Endodermal cell (in vitro differentiated cells): ENCODE measurements at regions not wholly inside any gene's neighbourhood (a gene's known extent, or its start where the extent isn't known, plus 50 kb on each side); places are given as distances from the start of the nearest gene placed in this dataset.

ENCODE experiments used
- DNase-seq: peaks from one replicate; pipeline ENCODE4 v3.0.0-alpha.2; 2017
- H3K27ac ChIP-seq: 2 replicates; pipeline ENCODE4 v1.5.1; 2013; ENCODE audit warnings: mild to moderate bottlenecking, low read depth, low read length, moderate library complexity
- H3K27me3 ChIP-seq: 2 replicates; pipeline ENCODE4 v1.6.1; 2013; ENCODE audit warnings: mild to moderate bottlenecking, low read length, moderate library complexity; ENCODE audit not compliant: insufficient read depth, control insufficient read depth, poor library complexity, severe bottlenecking
- H3K36me3 ChIP-seq: 2 replicates; pipeline ENCODE4 v1.7.0; 2013; ENCODE audit warnings: mild to moderate bottlenecking, low read length, moderate library complexity; ENCODE audit not compliant: control insufficient read depth, insufficient read depth
- H3K4me1 ChIP-seq: one replicate; pipeline ENCODE4 v1.7.0; 2013; ENCODE audit warnings: low read length; ENCODE audit not compliant: control insufficient read depth, insufficient read depth
- H3K4me3 ChIP-seq: 2 replicates; pipeline ENCODE4 v1.5.1; 2013; ENCODE audit warnings: mild to moderate bottlenecking, low read length, moderate library complexity
- H3K9ac ChIP-seq: 2 replicates; pipeline ENCODE4 v1.6.1; 2013; ENCODE audit warnings: mild to moderate bottlenecking, low read length, moderate library complexity; ENCODE audit not compliant: poor library complexity, severe bottlenecking; ENCODE audit errors: extremely low read depth
- H3K9me3 ChIP-seq: 2 replicates; pipeline ENCODE4 v1.6.1; 2013; ENCODE audit warnings: mild to moderate bottlenecking, low read length, moderate library complexity; ENCODE audit not compliant: control insufficient read depth
- H3K27ac Mint-ChIP-seq: 2 replicates; pipeline ENCODE4 v1.8.0; 2020; ENCODE audit warnings: mixed read lengths
- H3K27me3 Mint-ChIP-seq: 2 replicates; pipeline ENCODE4 v1.8.0; 2021; ENCODE audit warnings: mild to moderate bottlenecking, mixed read lengths; ENCODE audit not compliant: insufficient read depth
- H3K36me3 Mint-ChIP-seq: 2 replicates; pipeline ENCODE4 v1.8.0; 2020; ENCODE audit warnings: low read depth, mixed read lengths
- H3K4me1 Mint-ChIP-seq: 2 replicates; pipeline ENCODE4 v1.8.0; 2020; ENCODE audit warnings: mixed read lengths
- H3K4me3 Mint-ChIP-seq: 2 replicates; pipeline ENCODE4 v1.8.0; 2020; ENCODE audit warnings: mild to moderate bottlenecking, moderate library complexity, mixed read lengths
- H3K9me3 Mint-ChIP-seq: 2 replicates; pipeline ENCODE4 v1.8.0; 2020; ENCODE audit warnings: mild to moderate bottlenecking, mixed read lengths
- WGBS, 2 experiments: methylation state at CpG; one replicate each; pipeline versions ENCODE4 v1.1.5 to v1.1.7; 2013; ENCODE audit warnings: missing lambda C conversion rate in 2 of 2, mixed read lengths in 1 of 2; ENCODE audit not compliant: insufficient coverage in 1 of 2, insufficient read length in 1 of 2; 5-methylcytosine and 5-hydroxymethylcytosine counted together
- TF ChIP-seq, protein P1 (sequence below): fragments of 200-600 bp; sonication (generic); conservative IDR thresholded peaks from 2 replicates; pipeline ENCODE4 v1.5.0; 2021; ENCODE audit warnings: antibody characterized with exemption, mild to moderate bottlenecking

DNA sequence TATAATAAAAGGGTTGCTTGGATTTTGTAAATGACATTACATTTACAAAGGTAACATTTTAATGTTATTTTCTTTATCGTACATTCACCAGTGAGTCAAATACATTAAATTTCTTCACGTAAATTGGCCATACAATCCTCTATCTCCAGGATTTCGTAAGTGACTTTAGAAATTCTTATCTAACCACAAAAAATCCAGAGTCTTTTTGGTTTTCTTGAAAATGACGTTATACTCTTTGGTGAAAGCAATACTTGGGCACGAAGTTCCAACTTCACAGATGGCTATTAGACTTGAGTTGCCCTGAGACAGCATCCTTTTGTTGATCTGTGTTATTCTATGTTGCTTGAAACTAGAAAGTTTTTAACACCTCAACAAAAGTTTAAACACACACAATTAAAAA is 87.4 kb upstream of the CDH10 start:
- H3K4me1 ChIP-seq, result no peaks in the 10 kb centered on the region
- Mint-ChIP-seq H3K9me3 (no peaks in the 10 kb centered on the region), H3K4me1 (no peaks in the 10 kb centered on the region), H3K27ac (no peak overlapping the region), H3K4me3 (no peak overlapping the region), H3K36me3 (no peaks in the 10 kb centered on the region), H3K27me3 (no peaks in the 10 kb centered on the region)
- no peak for DNase-seq
- no peaks in the 10 kb centered on the region for H3K36me3 ChIP-seq
- 90 to 96% methylated on average over 3 to 5 of the region's 5 CpGs for WGBS, 2 experiments
- H3K9me3 ChIP-seq, result no peaks in the 10 kb centered on the region
- no peak overlapping the region for H3K9ac ChIP-seq
- no peak overlapping the region for H3K4me3 ChIP-seq
- H3K27me3 ChIP-seq, result no peaks in the 10 kb centered on the region
- TF ChIP-seq, protein P1, sequence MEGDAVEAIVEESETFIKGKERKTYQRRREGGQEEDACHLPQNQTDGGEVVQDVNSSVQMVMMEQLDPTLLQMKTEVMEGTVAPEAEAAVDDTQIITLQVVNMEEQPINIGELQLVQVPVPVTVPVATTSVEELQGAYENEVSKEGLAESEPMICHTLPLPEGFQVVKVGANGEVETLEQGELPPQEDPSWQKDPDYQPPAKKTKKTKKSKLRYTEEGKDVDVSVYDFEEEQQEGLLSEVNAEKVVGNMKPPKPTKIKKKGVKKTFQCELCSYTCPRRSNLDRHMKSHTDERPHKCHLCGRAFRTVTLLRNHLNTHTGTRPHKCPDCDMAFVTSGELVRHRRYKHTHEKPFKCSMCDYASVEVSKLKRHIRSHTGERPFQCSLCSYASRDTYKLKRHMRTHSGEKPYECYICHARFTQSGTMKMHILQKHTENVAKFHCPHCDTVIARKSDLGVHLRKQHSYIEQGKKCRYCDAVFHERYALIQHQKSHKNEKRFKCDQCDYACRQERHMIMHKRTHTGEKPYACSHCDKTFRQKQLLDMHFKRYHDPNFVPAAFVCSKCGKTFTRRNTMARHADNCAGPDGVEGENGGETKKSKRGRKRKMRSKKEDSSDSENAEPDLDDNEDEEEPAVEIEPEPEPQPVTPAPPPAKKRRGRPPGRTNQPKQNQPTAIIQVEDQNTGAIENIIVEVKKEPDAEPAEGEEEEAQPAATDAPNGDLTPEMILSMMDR, result no peak
- no peak overlapping the region for H3K27ac ChIP-seq

DNA sequence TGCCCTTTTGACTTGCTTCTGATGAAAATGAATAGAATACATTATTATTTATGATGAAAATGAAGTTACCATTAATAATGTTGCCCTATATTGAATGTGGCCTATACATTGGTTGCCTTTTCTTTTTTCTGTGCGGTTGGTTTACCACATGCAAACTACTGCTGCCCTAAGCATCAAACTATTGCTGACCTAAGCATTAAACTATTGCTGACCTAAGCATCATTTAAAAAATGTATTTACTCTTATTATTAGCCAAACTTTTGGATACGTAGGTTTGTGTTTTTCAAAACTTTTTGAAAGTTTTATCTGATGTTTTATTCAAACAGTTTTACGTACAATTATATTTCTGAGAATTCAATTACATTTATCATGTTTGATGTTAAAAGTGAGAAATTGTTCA is 76.0 kb upstream of the CDH10 start:
- Mint-ChIP-seq H3K36me3 (no peaks in the 10 kb centered on the region), H3K4me3 (no peak overlapping the region), H3K27ac (no peak overlapping the region), H3K4me1 (no peaks in the 10 kb centered on the region), H3K9me3 (peaks cover 3% of the 10 kb centered on the region), H3K27me3 (no peaks in the 10 kb centered on the region)
- Histone ChIP-seq H3K9me3 (no peaks in the 10 kb centered on the region), H3K9ac (no peak overlapping the region), H3K27me3 (no peaks in the 10 kb centered on the region), H3K27ac (no peak overlapping the region), H3K4me1 (no peaks in the 10 kb centered on the region), H3K4me3 (no peak overlapping the region), H3K36me3 (no peaks in the 10 kb centered on the region)
- no peak for DNase-seq
- WGBS, 2 experiments, result 89% methylated on average over 1 of the region's 3 CpGs; no CpG with 5 or more reads in 1 of the 2 experiments
- TF ChIP-seq, protein P1, result no peak

DNA sequence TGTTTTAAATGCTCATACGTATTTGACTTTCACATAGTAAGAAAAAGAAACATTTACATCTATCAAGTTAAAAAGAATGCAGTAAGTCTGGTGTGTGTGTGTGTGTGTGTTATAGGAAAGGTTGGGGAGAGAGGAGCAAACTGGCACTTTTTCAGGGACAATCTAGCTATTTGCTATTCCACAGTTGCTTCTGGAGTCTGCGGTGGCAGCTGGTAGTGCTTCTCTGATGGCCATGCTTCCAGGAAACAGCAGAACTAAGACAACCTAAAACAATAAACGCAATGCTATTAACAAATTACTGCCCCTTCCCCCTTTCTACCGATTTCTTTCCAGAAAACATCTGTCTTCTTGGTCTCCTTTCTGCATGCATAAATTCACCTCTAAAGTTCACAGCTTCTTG is 70.0 kb upstream of the CDH10 start:
- no peak overlapping the region for H3K27ac ChIP-seq
- TF ChIP-seq, protein P1, result no peak
- no peaks in the 10 kb centered on the region for H3K4me1 ChIP-seq
- Mint-ChIP-seq H3K9me3 (no peaks in the 10 kb centered on the region), H3K4me3 (no peak overlapping the region), H3K36me3 (no peaks in the 10 kb centered on the region), H3K27ac (no peak overlapping the region), H3K4me1 (no peaks in the 10 kb centered on the region), H3K27me3 (no peaks in the 10 kb centered on the region)
- H3K4me3 ChIP-seq, result no peak overlapping the region
- no peak for DNase-seq
- H3K36me3 ChIP-seq, result no peaks in the 10 kb centered on the region
- H3K9me3 ChIP-seq, result no peaks in the 10 kb centered on the region
- WGBS, 2 experiments, result 90 to 100% methylated on average over 1 to 4 of the region's 4 CpGs
- no peaks in the 10 kb centered on the region for H3K27me3 ChIP-seq
- H3K9ac ChIP-seq, result no peak overlapping the region
